GM12872 (cell line): ENCODE measurements at regions not wholly inside any gene's neighbourhood (a gene's known extent, or its start where the extent isn't known, plus 50 kb on each side); places are given as distances from the start of the nearest gene placed in this dataset.

Experiments
- TF ChIP-seq, protein P1 (sequence below): IDR thresholded peaks from 3 replicates; pipeline ENCODE4 v1.5.1; 2011; ENCODE audit warnings: low read depth, mild to moderate bottlenecking, low read length, moderate library complexity; ENCODE audit not compliant: insufficient read depth

DNA sequence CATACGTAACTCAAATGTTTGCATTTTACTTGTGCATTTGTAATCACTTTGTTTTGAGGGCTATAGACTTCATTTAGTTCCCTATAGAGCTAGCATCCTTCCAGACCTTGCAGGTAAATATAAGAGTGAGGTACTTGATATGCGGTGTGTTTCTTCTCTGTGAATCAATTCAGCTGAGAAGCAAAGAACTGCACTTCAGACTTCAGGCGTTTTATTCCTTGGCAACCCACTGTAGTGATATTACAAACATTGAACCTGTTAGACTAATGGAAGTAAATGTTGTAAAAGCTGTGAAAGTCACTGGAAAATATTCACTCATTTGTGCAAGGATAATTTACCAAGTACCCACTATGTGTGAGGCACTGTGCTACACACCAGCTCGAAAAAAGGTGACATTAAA lies 94.1 kb upstream of the CHL1 start:
- TF ChIP-seq, protein P1, sequence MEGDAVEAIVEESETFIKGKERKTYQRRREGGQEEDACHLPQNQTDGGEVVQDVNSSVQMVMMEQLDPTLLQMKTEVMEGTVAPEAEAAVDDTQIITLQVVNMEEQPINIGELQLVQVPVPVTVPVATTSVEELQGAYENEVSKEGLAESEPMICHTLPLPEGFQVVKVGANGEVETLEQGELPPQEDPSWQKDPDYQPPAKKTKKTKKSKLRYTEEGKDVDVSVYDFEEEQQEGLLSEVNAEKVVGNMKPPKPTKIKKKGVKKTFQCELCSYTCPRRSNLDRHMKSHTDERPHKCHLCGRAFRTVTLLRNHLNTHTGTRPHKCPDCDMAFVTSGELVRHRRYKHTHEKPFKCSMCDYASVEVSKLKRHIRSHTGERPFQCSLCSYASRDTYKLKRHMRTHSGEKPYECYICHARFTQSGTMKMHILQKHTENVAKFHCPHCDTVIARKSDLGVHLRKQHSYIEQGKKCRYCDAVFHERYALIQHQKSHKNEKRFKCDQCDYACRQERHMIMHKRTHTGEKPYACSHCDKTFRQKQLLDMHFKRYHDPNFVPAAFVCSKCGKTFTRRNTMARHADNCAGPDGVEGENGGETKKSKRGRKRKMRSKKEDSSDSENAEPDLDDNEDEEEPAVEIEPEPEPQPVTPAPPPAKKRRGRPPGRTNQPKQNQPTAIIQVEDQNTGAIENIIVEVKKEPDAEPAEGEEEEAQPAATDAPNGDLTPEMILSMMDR: no peak

DNA sequence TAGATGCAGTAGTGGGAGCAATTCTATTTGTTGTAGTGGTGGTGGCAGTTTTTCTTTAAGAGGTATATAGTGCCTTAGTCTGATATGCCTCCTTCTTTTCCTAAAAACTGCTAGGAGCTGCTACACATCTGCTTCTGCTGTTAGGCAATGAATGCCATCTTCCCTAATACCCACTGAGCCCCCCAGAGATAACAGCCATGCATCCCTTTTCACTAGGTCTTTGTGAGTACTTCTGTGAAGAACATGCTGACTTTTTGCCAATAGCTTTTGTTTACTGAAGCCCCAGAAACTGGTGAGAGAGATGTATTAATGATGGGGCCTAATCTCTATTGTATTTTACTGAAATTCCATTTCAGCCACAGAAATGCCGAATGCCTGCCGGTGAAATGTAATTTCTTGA lies 92.6 kb upstream of the CHL1 start:
- TF ChIP-seq, protein P1: no peak

DNA sequence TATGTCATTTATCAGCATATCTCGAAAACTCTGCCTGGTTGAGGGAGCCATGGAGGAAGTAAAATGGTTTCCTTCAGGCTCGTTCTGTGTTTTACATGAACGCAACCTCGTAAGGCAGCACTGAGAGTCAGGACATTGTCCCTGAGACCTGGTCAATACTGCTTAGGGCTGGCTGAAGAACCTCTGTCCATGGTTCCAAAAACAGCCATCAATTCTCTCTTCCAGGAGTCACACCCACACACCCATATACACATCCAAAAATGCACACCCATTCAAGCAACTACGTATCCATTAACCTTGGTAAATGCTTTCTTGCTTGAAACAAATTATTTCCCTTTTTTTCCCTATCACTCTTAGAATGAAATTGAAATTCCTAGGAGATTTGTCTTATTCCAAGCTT lies 91.0 kb upstream of the CHL1 start:
- TF ChIP-seq, protein P1: no peak

DNA sequence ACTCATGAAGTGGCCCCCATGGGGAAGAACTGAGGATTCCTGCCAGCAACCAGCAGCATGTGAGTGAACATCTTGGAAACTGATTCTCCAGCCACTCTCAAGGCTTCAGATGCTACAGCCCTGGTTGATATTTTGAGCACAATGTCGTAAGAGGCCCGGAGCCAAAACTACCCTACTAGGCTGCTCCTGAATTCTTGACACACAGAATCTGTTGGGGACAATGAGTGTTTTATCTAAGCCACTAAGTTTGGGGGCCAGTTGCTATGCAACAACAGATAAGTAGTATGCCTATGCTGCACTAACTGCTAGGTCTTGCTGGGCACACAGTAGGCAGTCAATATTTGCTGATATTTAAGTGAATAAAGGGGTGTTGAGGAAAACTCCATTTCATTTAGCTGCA lies 89.9 kb upstream of the CHL1 start:
- TF ChIP-seq, protein P1: no peak

DNA sequence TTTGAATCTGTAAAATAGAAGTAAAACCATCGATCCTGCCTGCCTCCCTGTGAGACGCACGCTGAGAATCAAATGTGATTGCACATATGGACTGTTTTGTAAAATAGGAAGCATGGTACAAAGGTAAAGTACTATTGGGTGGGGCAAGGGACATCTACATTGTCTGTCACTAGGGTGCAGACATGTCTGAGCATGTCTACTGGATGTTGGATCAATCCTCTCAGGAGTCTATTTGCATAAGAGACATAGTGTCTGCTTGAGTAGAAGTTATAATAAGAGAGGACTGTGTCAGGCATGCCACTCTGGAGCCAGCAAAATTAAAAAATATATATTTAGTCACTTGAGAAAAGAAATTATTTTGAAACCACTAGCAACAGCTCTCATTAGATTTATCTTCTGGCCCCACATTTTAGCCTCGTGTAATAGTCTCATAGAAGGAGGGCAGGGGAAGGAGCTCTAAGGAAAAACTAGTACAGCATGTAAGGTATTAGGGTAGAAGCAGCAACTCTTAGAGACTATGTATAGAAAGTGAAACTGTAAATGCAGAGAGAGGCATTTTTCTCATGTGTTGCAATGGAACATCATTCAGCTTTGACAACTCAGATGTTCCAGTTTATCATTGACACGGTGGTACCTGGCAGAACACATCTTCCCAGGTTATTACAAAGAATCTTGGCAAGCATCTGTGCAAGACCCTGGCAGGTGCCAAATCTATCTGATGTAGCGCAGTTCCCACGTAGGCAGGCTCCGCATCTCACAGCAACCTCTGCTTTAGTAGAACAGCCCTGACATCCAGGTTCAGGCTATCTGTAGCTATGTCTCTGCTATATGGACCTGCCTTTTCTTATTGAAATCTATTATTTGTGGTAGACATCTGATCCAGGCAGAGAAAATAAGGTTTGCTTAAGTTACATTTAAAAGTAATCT lies 85.2 kb upstream of the CHL1 start:
- TF ChIP-seq, protein P1: no peak

DNA sequence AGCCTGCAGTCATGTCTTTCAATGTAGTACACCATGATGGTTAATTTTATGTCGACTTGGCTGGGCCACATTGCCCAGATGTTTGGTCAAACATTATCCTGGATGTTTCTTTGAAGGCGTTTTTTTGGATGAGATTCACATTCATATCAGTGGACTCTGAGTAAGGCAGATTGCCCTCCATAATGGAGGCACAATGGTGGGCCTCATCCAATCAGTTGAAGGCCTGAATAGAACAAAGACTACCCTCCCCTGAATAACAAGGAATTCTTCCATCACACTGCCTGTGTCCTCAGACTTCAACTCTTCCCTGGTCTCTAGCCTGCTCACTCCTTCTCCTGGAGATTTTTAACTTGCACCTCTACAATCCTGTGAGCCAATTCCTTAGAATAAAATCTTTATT lies 83.8 kb upstream of the CHL1 start:
- TF ChIP-seq, protein P1: no peak

DNA sequence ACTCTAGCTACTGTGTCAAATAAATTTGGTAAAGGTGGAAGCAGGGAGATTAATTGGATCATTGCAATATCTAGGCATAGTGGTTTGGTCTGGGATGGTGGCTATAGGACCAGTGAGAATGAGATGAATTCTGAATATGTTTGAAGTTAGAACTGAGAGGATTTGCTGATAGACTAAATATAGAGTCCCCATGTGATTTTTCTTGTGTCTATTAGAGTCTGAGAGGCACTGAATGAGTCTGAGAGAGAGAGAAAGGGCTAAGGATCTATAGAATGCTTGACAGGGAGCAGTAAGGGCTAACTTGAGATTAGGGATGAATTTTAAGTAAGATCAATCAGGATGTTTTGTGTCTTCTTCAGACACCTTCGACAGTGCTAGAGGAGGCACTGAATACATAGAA lies 77.9 kb upstream of the CHL1 start:
- TF ChIP-seq, protein P1: no peak
